ENCODE measurements at regions not wholly inside any gene's neighbourhood (a gene's known extent, or its start where the extent isn't known, plus 50 kb on each side); places are given as distances from the start of the nearest gene placed in this dataset.

- H3K9ac ChIP-seq (ENCODE audit: low read depth, low read length, poor library complexity, severe bottlenecking), result no peak overlapping the region
Observed at GRCh38 chr2:228372212-228372611, 190.7 kb upstream of the SPHKAP start.

GRCh38 chr2:228369400-228370031 lies 188.0 kb upstream of the SPHKAP start:
- Histone ChIP-seq H3K9me3 (ENCODE audit: insufficient read depth, low read depth, low read length) (no peaks in the 10 kb centered on the region), H2AFZ (ENCODE audit: low read length) (no peak overlapping the region), H3K27me3 (ENCODE audit: insufficient read depth, low read length, poor library complexity, severe bottlenecking) (no peaks in the 10 kb centered on the region), H3K4me3 (ENCODE audit: low read length, poor library complexity, severe bottlenecking) (no peak overlapping the region), H3K9ac (ENCODE audit: low read depth, low read length, poor library complexity, severe bottlenecking) (no peak overlapping the region), H3F3A (ENCODE audit: low read depth) (no peaks in the 10 kb centered on the region), H4K20me1 (ENCODE audit: insufficient read depth, low read length, poor library complexity, severe bottlenecking) (no peaks in the 10 kb centered on the region), H3K9me2 (replicated peaks; ENCODE audit: low read depth, low read length) (no peaks in the 10 kb centered on the region), H3K4me2 (ENCODE audit: low read depth, low read length, poor library complexity, severe bottlenecking) (no peak overlapping the region), H3K79me2 (ENCODE audit: insufficient read depth, low read length) (no peaks in the 10 kb centered on the region), H3K36me3 (ENCODE audit: insufficient read depth, low read length) (no peaks in the 10 kb centered on the region), H3K4me1 (ENCODE audit: insufficient read depth, low read length, poor library complexity, severe bottlenecking) (no peaks in the 10 kb centered on the region)
- TF ChIP-seq CTCF (conservative IDR thresholded peaks at IDR 0.05; ENCODE audit: low read length), result no peak
- no peak for TF ChIP-seq EZH2phosphoT487 (IDR thresholded peaks at IDR 0.05; ENCODE audit: borderline replicate concordance)

More at GRCh38 chr2:228372212-228372611, 190.7 kb upstream of the SPHKAP start:
- H3K4me1 ChIP-seq (ENCODE audit: insufficient read depth, low read length, poor library complexity, severe bottlenecking), result no peaks in the 10 kb centered on the region
- H3K9me3 ChIP-seq (ENCODE audit: insufficient read depth, low read depth, low read length), result no peaks in the 10 kb centered on the region
- no peak for TF ChIP-seq CTCF (conservative IDR thresholded peaks at IDR 0.05; ENCODE audit: low read length)
- no peak for TF ChIP-seq EZH2phosphoT487 (IDR thresholded peaks at IDR 0.05; ENCODE audit: borderline replicate concordance)
- no peaks in the 10 kb centered on the region for H3K79me2 ChIP-seq (ENCODE audit: insufficient read depth, low read length)
- H2AFZ ChIP-seq (ENCODE audit: low read length), result no peak overlapping the region
- H3K36me3 ChIP-seq (ENCODE audit: insufficient read depth, low read length), result no peaks in the 10 kb centered on the region
- no peaks in the 10 kb centered on the region for H3K9me2 ChIP-seq (replicated peaks; ENCODE audit: low read depth, low read length)
- H3K4me3 ChIP-seq (ENCODE audit: low read length, poor library complexity, severe bottlenecking), result no peak overlapping the region
- no peaks in the 10 kb centered on the region for H3F3A ChIP-seq (ENCODE audit: low read depth)
- H4K20me1 ChIP-seq (ENCODE audit: insufficient read depth, low read length, poor library complexity, severe bottlenecking), result no peaks in the 10 kb centered on the region
- H3K4me2 ChIP-seq (ENCODE audit: low read depth, low read length, poor library complexity, severe bottlenecking), result no peak overlapping the region
- no peaks in the 10 kb centered on the region for H3K27me3 ChIP-seq (ENCODE audit: insufficient read depth, low read length, poor library complexity, severe bottlenecking)

GRCh38 chr2:228367356-228367755 lies 185.9 kb upstream of the SPHKAP start:
- Histone ChIP-seq H4K20me1 (ENCODE audit: insufficient read depth, low read length, poor library complexity, severe bottlenecking) (no peaks in the 10 kb centered on the region), H3K9me2 (replicated peaks; ENCODE audit: low read depth, low read length) (no peaks in the 10 kb centered on the region), H2AFZ (ENCODE audit: low read length) (no peak overlapping the region), H3K4me3 (ENCODE audit: low read length, poor library complexity, severe bottlenecking) (no peak overlapping the region), H3K4me2 (ENCODE audit: low read depth, low read length, poor library complexity, severe bottlenecking) (no peak overlapping the region), H3K27me3 (ENCODE audit: insufficient read depth, low read length, poor library complexity, severe bottlenecking) (no peaks in the 10 kb centered on the region), H3K4me1 (ENCODE audit: insufficient read depth, low read length, poor library complexity, severe bottlenecking) (no peaks in the 10 kb centered on the region), H3K79me2 (ENCODE audit: insufficient read depth, low read length) (no peaks in the 10 kb centered on the region), H3K9ac (ENCODE audit: low read depth, low read length, poor library complexity, severe bottlenecking) (no peak overlapping the region), H3F3A (ENCODE audit: low read depth) (no peaks in the 10 kb centered on the region), H3K36me3 (ENCODE audit: insufficient read depth, low read length) (no peaks in the 10 kb centered on the region), H3K9me3 (ENCODE audit: insufficient read depth, low read depth, low read length) (no peaks in the 10 kb centered on the region)
- TF ChIP-seq EZH2phosphoT487 (IDR thresholded peaks at IDR 0.05; ENCODE audit: borderline replicate concordance) (no peak), CTCF (conservative IDR thresholded peaks at IDR 0.05; ENCODE audit: low read length) (no peak)

Measured in Loucy (cell line).